Dedifferentiated amniotic fluid mesenchymal stem cell (primary cell): ENCODE measurements at regions not wholly inside any gene's neighbourhood (a gene's known extent, or its start where the extent isn't known, plus 50 kb on each side); places are given as distances from the start of the nearest gene placed in this dataset.
"Not testable (repeated sequence)": the region's sequence is repeated elsewhere in the genome, so short reads cannot be mapped to it uniquely, and the experiment has no call there.

Experiments
- DNase-seq: peaks from one replicate; pipeline ENCODE4 v3.0.0-alpha.2; 2016; ENCODE audit errors: extremely low spot score

- not testable (repeated sequence) for DNase-seq
Measured at GRCh38 chr3:72161285-72161684, 376.3 kb upstream of the PROK2 start.

GRCh38 chr3:72160351-72160750 is 375.4 kb upstream of the PROK2 start:
- no peak for DNase-seq

- DNase-seq = no peak
Measured at GRCh38 chr3:72159487-72159886, 374.5 kb upstream of the PROK2 start.

DNA sequence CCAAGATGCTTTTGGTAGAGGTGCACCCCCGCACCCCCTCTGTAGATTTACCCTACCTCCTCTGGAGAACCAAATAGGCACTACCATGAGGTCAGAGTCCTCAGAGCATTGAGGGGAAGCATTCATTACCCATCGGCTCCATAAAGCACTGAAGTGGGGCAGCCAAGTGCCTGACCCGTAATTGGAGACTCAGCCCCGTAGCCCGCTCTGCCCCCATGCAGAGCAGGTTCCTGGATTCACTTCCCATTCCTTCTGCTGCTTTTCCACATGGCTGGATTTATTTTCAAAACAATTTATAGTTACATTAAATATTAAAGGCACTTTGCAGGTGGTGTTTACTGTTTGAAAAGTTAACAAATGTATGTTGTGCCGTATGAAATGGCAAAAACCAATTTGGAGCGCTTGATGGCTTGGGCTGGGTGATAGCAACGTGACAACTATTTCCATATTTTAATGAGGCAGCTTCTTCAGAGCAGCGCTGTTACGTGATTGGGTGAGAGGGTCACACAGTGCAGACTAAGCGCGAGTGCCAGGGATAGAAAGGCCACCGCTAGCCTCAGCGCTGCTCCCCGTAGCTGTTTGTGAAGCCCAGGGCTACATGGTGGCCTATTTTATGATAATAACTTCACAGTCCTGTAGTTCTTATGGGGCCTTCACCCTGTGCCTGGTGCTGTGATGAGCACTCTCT is 373.8 kb upstream of the PROK2 start:
- DNase-seq = no peak

DNA sequence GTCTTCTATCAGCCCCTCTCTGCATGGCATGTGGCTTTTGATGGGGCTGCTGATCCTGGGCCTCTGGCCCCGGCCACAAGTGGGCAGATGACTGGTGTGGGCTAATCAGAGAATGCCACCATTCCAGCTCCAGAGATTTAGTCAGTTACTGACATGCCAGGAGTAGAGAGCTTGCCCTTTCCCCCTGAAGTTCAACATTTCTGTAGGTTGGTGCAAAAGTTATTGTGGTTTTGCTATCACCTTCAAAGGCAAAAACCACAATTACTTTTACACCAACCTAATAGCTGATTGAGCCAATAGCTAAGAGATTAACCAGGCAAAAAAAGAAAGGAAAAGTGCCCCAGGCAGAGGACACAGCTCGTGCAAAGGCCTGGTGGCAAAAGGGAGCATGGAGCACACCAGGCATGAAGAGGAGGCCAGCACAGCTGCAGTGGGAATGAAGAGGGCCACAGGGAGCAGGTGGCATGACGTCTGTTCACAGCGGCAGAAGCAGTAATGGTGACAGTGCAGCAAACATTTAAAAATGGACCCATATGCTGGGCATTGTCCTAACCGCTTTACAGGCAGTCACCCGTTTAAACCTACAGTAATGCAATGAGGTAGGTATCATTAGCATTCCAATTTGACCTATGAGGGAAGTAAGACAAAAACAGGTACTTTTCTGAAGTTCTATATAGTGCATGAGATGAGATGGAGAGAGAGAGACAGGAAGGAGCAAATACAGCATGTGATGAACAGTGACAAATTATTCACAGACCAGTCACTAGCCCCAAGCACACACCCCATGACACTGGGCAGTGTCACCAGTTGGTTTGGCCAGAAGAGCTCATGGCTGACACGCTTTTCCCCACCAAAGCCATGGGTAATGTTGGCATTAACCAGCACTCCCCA is 373.0 kb upstream of the PROK2 start:
- no peak for DNase-seq

- peak; percentile 93 for DNase-seq
Measured at GRCh38 chr3:72155391-72156064, 370.6 kb upstream of the PROK2 start.

- no peak for DNase-seq
Measured at GRCh38 chr3:72154391-72155335, 369.7 kb upstream of the PROK2 start.

DNA sequence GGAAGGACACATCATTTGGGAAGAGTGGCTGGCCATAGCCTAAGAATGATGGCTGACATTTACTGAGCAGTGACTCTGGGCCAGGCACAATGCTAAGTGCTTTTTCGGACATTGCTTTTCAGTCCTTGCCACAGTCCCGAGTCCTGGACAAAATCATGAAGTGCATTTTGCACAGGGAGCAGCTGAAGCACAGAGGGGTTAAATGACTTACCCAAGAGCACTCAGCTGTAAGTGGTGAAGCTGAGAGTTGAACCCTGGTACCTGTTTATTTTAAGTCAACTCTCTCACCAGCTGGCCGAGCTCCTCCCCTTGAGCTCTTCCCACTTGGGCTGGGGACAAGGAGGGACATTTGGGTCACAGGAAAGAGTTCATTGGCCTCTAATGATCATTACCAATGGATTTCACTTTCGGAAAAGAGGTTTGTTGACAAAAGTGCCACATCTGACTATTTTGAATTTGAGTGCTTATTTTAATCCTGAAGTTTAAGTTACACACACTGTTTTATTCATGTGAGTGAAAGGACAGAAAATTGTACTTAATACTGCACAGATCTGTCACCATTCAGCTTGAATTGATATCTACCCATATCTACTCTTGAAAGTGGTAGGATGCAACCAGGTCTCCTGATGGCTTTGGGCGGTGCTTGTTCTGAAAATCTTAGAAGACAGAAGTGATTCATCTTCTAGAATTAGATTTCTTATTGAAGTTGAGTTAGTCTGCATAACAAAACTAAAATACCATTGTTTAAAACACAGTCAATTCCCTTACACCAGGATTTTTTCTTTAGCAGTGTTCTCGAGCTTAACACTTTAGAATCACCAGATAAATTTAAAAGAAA is 368.7 kb upstream of the PROK2 start:
- no peak for DNase-seq

- DNase-seq = peak; percentile 49
Measured at GRCh38 chr3:72152551-72153476, 367.9 kb upstream of the PROK2 start.

GRCh38 chr3:72151465-72152238 is 366.7 kb upstream of the PROK2 start:
- DNase-seq = no peak

DNA sequence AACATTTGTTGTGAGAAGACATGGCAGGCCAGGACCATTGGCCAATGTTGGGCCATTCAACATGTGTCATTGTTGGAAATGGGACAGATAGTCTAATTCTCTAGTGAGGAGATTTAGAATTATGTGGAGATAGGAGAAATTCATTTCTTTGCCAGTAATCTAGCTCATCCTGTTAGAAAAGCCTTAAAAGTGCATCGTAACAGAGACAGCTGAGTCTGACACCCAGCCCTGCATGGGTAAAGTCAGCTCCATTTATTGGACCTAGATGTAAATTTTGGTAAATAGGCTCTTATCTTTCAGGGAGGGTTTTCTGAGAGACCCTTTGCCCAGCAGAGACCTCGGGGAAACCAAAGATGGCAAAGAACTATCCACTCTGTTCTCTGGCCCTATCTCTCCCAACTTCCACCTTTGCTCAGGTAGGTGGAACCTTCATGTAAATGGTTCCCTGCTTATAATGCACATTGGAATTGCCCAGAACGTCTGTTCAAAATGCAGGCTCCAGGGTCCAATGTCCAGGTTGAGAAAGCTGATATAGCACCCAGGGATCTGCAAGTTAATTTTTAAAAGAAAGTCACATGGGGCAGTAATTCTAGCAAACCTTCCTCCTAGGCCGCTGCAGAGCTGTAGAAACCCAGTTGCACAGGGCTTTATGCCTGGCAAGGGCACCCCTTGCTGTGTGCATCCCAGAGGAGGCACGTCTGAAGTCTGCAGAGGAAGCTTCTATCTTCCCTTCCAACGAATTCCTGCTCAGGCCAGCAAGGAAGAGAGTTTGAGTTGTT is 365.9 kb upstream of the PROK2 start:
- DNase-seq = no peak

- no peak for DNase-seq
Measured at GRCh38 chr3:72149645-72150300, 364.8 kb upstream of the PROK2 start.

GRCh38 chr3:72147600-72147999 is 362.7 kb upstream of the PROK2 start:
- no peak for DNase-seq

DNA sequence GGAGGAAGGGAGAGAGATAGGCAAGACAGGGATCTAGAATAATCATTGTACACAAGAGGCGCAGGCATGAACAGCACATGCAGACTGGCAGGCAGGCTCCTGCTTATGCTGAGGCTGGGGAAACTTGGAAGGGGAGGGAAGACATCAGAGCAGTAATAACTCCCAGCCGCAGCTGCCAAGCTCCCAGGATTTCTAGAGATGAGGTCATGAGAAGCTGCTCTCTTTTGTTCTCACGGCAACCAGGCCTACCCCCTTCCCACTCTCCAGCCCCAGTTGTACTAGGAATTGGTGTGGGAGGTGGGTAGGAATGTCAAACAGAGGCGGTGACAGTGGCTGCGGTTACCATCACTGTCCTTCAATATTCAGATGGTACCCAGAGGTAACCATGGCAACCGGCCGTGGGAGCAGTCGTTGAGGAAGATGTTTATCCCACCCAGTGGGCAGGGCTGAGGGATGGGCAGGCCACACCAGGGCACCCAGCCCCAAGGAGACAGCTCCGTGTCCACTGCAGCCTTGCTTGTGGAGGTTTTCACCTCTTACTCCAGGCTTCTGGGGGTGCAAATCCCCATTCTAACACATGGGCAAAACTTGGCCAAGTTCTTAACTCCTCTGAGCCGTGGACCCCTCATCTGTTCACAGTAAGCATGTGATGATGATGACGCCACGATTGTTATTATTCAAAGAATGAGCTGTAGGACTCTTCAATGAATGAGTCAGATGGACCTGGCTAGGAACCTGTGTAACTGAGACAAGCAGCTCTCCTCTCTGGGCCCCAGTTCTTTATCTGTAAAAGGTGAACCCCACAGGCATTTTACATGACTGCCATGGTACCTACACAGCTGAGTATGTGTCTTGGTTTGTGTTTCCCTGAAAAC is 360.8 kb upstream of the PROK2 start:
- DNase-seq = peak; percentile 70

GRCh38 chr3:72144773-72145505 is 360.0 kb upstream of the PROK2 start:
- DNase-seq = no peak
